IMR-90 (cell line): ENCODE measurements at regions not wholly inside any gene's neighbourhood (a gene's known extent, or its start where the extent isn't known, plus 50 kb on each side); places are given as distances from the start of the nearest gene placed in this dataset.

Experiments used
- ATAC-seq: fragments of 200-7000 bp; cut with Tn5 transposase; 2 replicates; pipeline ENCODE4 v1.9.1; 2020; ENCODE audit warnings: low read depth, mild to moderate bottlenecking, moderate library complexity
- BruUV-seq: library from RNA; stranded (reverse); fragments of 400-500 nt; replicated peaks from 2 replicates; lab custom pipeline; 2021; lab: Mats Ljungman, UMichigan
- CTCF ChIA-PET: fragments of 300-600 bp; formaldehyde crosslinking; extraction: SDS; loops from one replicate; lab custom pipeline; 2021; ENCODE audit warnings: antibody characterized with exemption; lab: Yijun Ruan, JAX
- POLR2A ChIA-PET: fragments of 300-600 bp; sonication (Branson Sonifier 250); formaldehyde crosslinking; loops from one replicate; lab custom pipeline; 2022; ENCODE audit warnings: antibody characterized with exemption; ENCODE audit not compliant: unreplicated experiment; lab: Charles Lee
- DNase-seq: peaks from one replicate; pipeline ENCODE4 v3.0.0; 2013
- H2AFZ ChIP-seq: replicated peaks from 2 replicates; pipeline ENCODE3; 2013; ENCODE audit warnings: low read length, mild to moderate bottlenecking; ENCODE audit not compliant: poor library complexity
- H2AK5ac ChIP-seq: 2 replicates; pipeline ENCODE4 v1.6.1; 2013; ENCODE audit warnings: low read depth, low read length, inconsistent platforms
- H2AK9ac ChIP-seq: replicated peaks from 2 replicates; pipeline ENCODE3; 2013; ENCODE audit warnings: mild to moderate bottlenecking, low read depth, low read length, moderate library complexity; ENCODE audit not compliant: poor library complexity
- H2BK120ac ChIP-seq: 2 replicates; pipeline ENCODE4 v1.6.1; 2013; ENCODE audit warnings: low read depth, low read length, inconsistent platforms
- H2BK15ac ChIP-seq: 3 replicates; pipeline ENCODE4 v1.6.1; 2013; ENCODE audit warnings: low read depth, low read length, inconsistent platforms
- H2BK20ac ChIP-seq: 2 replicates; pipeline ENCODE4 v1.6.1; 2013; ENCODE audit warnings: low read depth, mild to moderate bottlenecking, inconsistent platforms, low read length, moderate library complexity
- H2BK5ac ChIP-seq: 2 replicates; pipeline ENCODE4 v1.6.1; 2013; ENCODE audit warnings: mild to moderate bottlenecking, low read depth, low read length, inconsistent platforms; ENCODE audit not compliant: poor library complexity, severe bottlenecking
- H3K14ac ChIP-seq: replicated peaks from 2 replicates; pipeline ENCODE4 v1.6.1; 2013; ENCODE audit warnings: low read depth, low read length, inconsistent platforms
- H3K18ac ChIP-seq: 2 replicates; pipeline ENCODE4 v1.6.1; 2013; ENCODE audit warnings: low read depth, low read length, control low read depth
- H3K23ac ChIP-seq: 2 replicates; pipeline ENCODE4 v1.6.1; 2013; ENCODE audit warnings: low read depth, low read length, inconsistent platforms
- H3K27ac ChIP-seq: 2 replicates; pipeline ENCODE4 v1.5.1; 2013; ENCODE audit warnings: mild to moderate bottlenecking, control low read depth, low read length; ENCODE audit not compliant: insufficient read depth
- H3K27me3 ChIP-seq: 2 replicates; pipeline ENCODE4 v1.6.1; 2013; ENCODE audit warnings: low read length; ENCODE audit not compliant: control insufficient read depth, insufficient read depth
- H3K36me3 ChIP-seq: 2 replicates; pipeline ENCODE4 v1.6.1; 2013; ENCODE audit warnings: low read length, mixed read lengths; ENCODE audit not compliant: control insufficient read depth, insufficient read depth
- H3K4ac ChIP-seq: 2 replicates; pipeline ENCODE4 v1.6.1; 2013; ENCODE audit warnings: low read depth, low read length, inconsistent platforms
- H3K4me1 ChIP-seq: 2 replicates; pipeline ENCODE4 v1.6.1; 2013; ENCODE audit warnings: low read length, mixed read lengths; ENCODE audit not compliant: control insufficient read depth, insufficient read depth
- H3K4me2 ChIP-seq: 2 replicates; pipeline ENCODE4 v1.6.1; 2013; ENCODE audit warnings: low read depth, mild to moderate bottlenecking, control low read depth, low read length, moderate library complexity
- H3K4me3 ChIP-seq: 2 replicates; pipeline ENCODE4 v1.5.1; 2013; ENCODE audit warnings: low read depth, mild to moderate bottlenecking, control low read depth, low read length, moderate library complexity; ENCODE audit not compliant: insufficient read depth
- H3K56ac ChIP-seq: 2 replicates; pipeline ENCODE4 v1.6.1; 2013; ENCODE audit warnings: low read length, inconsistent platforms; ENCODE audit not compliant: insufficient read depth; ENCODE audit errors: extremely low read depth
- H3K79me1 ChIP-seq, 2 experiments: 2 replicates each; pipeline ENCODE4 v1.6.1; 2013; ENCODE audit warnings: low read length in 2 of 2, inconsistent platforms in 1 of 2, low read depth in 1 of 2
- H3K9ac ChIP-seq: 2 replicates; pipeline ENCODE4 v1.6.1; 2013; ENCODE audit warnings: low read depth, low read length, control low read depth
- H3K9me1 ChIP-seq: 2 replicates; pipeline ENCODE4 v1.6.1; 2013; ENCODE audit warnings: low read length, inconsistent platforms; ENCODE audit not compliant: insufficient read depth
- H3K9me3 ChIP-seq: 2 replicates; pipeline ENCODE4 v1.6.1; 2013; ENCODE audit warnings: low read length; ENCODE audit not compliant: control insufficient read depth, insufficient read depth
- H4K20me1 ChIP-seq: 2 replicates; pipeline ENCODE4 v1.6.1; 2013; ENCODE audit warnings: low read length, inconsistent platforms; ENCODE audit not compliant: insufficient read depth
- H4K5ac ChIP-seq: 2 replicates; pipeline ENCODE4 v1.6.1; 2013; ENCODE audit warnings: mild to moderate bottlenecking, low read depth, low read length, control low read depth
- H4K8ac ChIP-seq, 2 experiments: 2 replicates each; pipeline ENCODE4 v1.6.1; 2013; ENCODE audit warnings: low read depth in 2 of 2, low read length in 2 of 2, control low read depth in 1 of 2, inconsistent platforms in 1 of 2
- H4K91ac ChIP-seq: 2 replicates; pipeline ENCODE4 v1.6.1; 2013; ENCODE audit warnings: low read depth, low read length, inconsistent platforms; ENCODE audit not compliant: insufficient read depth
- MAFK ChIP-seq: IDR thresholded peaks from 2 replicates; pipeline ENCODE4 v1.6.1; 2012; ENCODE audit warnings: low read depth, low read length, improper control_type of control experiment
- MAZ ChIP-seq: IDR thresholded peaks from 2 replicates; pipeline ENCODE4 v1.6.1; 2012; ENCODE audit warnings: low read depth, mild to moderate bottlenecking, low read length, improper control_type of control experiment, moderate library complexity, borderline replicate concordance
- MXI1 ChIP-seq: IDR thresholded peaks from 2 replicates; pipeline ENCODE4 v1.6.1; 2012; ENCODE audit warnings: low read depth, mild to moderate bottlenecking, low read length, moderate library complexity, borderline replicate concordance
- NFE2L2 ChIP-seq: fragments of 150-350 bp; IDR thresholded peaks from 2 replicates; pipeline ENCODE4 v1.6.1; 2016; ENCODE audit warnings: low read depth, mild to moderate bottlenecking, low read length
- POLR2A ChIP-seq: IDR thresholded peaks from 2 replicates; pipeline ENCODE4 v1.6.1; 2012; ENCODE audit warnings: mild to moderate bottlenecking, low read depth, low read length
- RCOR1 ChIP-seq: IDR thresholded peaks from 2 replicates; pipeline ENCODE4 v1.6.1; 2012; ENCODE audit warnings: mild to moderate bottlenecking, low read length, improper control_type of control experiment; ENCODE audit not compliant: insufficient replicate concordance
- SMC3 ChIP-seq: fragments of 150-350 bp; IDR thresholded peaks from 2 replicates; pipeline ENCODE4 v1.6.1; 2016; ENCODE audit warnings: low read depth, mild to moderate bottlenecking, antibody characterized with exemption, low read length, moderate library complexity
- dilution Hi-C: fragments of 300-500 bp; cut with HindIII; formaldehyde crosslinking; loops from one replicate; pipeline ENCODE4 v1.14.3; 2018; ENCODE audit warnings: low sequenced_read_pairs; ENCODE audit not compliant: unreplicated experiment
- in situ Hi-C: fragments of 300-500 bp; cut with MboI; formaldehyde crosslinking; loops from 3 replicates; pipeline ENCODE4 v1.14.3; 2019; ENCODE audit warnings: low sequenced_read_pairs, inconsistent platforms, mixed read lengths
- intact Hi-C: fragments of 100-400 bp; cut with micrococcal nuclease; formaldehyde crosslinking; loops from 2 replicates; pipeline ENCODE4 v1.10.0; 2022
- TF ChIP-seq, protein P1 (sequence below): fragments of 150-350 bp; IDR thresholded peaks from 2 replicates; pipeline ENCODE4 v1.6.1; 2016; ENCODE audit warnings: low read depth, mild to moderate bottlenecking, low read length, moderate library complexity, borderline replicate concordance

DNA sequence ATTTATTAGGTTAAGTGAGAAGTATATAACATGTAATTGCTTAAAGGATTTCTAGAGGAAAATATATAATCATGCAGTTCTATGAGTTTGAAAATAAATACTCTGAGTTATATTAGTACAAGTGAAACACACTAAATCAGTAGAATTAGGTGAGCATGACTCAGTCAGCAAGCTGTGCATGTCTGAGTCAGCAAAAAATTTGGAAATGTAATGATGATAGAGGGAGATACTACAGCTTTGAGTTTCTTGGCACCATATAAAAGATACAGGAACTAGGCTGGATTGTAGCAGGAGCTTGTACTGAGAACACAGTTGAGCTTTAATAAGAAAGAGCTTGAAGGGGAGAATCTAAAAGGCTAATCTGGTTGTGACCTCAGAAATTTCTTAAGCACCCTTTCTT lies 1224.6 kb downstream of the CDH8 start:
- in situ Hi-C loops (no loop called here), intact Hi-C loops (no loop called here), dilution Hi-C loops (no loop called here)
- H3K4ac ChIP-seq, result no peak overlapping the region
- peaks cover 3% of the 10 kb centered on the region for H3K9me3 ChIP-seq
- no peak overlapping the region for H4K5ac ChIP-seq
- no peaks in the 10 kb centered on the region for H3K36me3 ChIP-seq
- no peak overlapping the region for H3K27ac ChIP-seq
- no peak for DNase-seq
- no peaks in the 10 kb centered on the region for H3K4me1 ChIP-seq
- no peaks in the 10 kb centered on the region for H3K9me1 ChIP-seq
- no peak for ATAC-seq
- no peak overlapping the region for H2BK120ac ChIP-seq
- H4K20me1 ChIP-seq, result no peaks in the 10 kb centered on the region
- no peak overlapping the region for H3K4me2 ChIP-seq
- no peak overlapping the region for H3K18ac ChIP-seq
- no peak overlapping the region for H3K23ac ChIP-seq
- ChIA-PET POLR2A (no interaction called here), CTCF (no interaction called here)
- H4K8ac ChIP-seq, result no peak overlapping the region
- H2AFZ ChIP-seq, result no peak overlapping the region
- no peaks in the 10 kb centered on the region for H3K79me1 ChIP-seq
- no peak overlapping the region for H2BK20ac ChIP-seq
- H2BK15ac ChIP-seq, result no peak overlapping the region
- H3K4me3 ChIP-seq, result no peak overlapping the region
- H3K9ac ChIP-seq, result no peak overlapping the region
- H2BK5ac ChIP-seq, result no peak overlapping the region
- H3K27me3 ChIP-seq, result no peaks in the 10 kb centered on the region
- no peak overlapping the region for H2AK5ac ChIP-seq
- TF ChIP-seq MAZ (no peak), RCOR1 (no peak), NFE2L2 (no peak), SMC3 (no peak), MAFK (peak; percentile 90), POLR2A (no peak), MXI1 (no peak)
- TF ChIP-seq, protein P1, sequence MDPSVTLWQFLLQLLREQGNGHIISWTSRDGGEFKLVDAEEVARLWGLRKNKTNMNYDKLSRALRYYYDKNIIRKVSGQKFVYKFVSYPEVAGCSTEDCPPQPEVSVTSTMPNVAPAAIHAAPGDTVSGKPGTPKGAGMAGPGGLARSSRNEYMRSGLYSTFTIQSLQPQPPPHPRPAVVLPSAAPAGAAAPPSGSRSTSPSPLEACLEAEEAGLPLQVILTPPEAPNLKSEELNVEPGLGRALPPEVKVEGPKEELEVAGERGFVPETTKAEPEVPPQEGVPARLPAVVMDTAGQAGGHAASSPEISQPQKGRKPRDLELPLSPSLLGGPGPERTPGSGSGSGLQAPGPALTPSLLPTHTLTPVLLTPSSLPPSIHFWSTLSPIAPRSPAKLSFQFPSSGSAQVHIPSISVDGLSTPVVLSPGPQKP, result no peak
- H3K56ac ChIP-seq, result no peak overlapping the region
- H3K14ac ChIP-seq, result no peak overlapping the region
- H2AK9ac ChIP-seq, result no peak overlapping the region
- BruUV-seq, result no TSS peak
- H4K91ac ChIP-seq, result no peak overlapping the region
